ENCODE measurements at regions not wholly inside any gene's neighbourhood (a gene's known extent, or its start where the extent isn't known, plus 50 kb on each side); places are given as distances from the start of the nearest gene placed in this dataset.

GRCh38 chr18:22668496-22668895 is 250.8 kb upstream of the CTAGE1 start:
- TF ChIP-seq POLR2AphosphoS5 (IDR thresholded peaks at IDR 0.05; ENCODE audit: low read depth, low read length) (no peak), POLR2A (IDR thresholded peaks at IDR 0.05; ENCODE audit: borderline replicate concordance, extremely low read depth, insufficient read depth, insufficient read length) (no peak)
- TF ChIP-seq, protein P1, sequence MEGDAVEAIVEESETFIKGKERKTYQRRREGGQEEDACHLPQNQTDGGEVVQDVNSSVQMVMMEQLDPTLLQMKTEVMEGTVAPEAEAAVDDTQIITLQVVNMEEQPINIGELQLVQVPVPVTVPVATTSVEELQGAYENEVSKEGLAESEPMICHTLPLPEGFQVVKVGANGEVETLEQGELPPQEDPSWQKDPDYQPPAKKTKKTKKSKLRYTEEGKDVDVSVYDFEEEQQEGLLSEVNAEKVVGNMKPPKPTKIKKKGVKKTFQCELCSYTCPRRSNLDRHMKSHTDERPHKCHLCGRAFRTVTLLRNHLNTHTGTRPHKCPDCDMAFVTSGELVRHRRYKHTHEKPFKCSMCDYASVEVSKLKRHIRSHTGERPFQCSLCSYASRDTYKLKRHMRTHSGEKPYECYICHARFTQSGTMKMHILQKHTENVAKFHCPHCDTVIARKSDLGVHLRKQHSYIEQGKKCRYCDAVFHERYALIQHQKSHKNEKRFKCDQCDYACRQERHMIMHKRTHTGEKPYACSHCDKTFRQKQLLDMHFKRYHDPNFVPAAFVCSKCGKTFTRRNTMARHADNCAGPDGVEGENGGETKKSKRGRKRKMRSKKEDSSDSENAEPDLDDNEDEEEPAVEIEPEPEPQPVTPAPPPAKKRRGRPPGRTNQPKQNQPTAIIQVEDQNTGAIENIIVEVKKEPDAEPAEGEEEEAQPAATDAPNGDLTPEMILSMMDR (IDR thresholded peaks at IDR 0.05 in 2 of 3, conservative IDR thresholded peaks at IDR 0.05 in 1 of 3; ENCODE audit: borderline replicate concordance in 1 of 3, insufficient read depth in 1 of 3, low read depth in 2 of 3, low read length in 2 of 3) = no peak

Data from HCT116 (cell line).